Gastroesophageal sphincter (tissue), 4 donors: ENCODE measurements at regions not wholly inside any gene's neighbourhood (a gene's known extent, or its start where the extent isn't known, plus 50 kb on each side); places are given as distances from the start of the nearest gene placed in this dataset.
"Not testable (repeated sequence)": the region's sequence is repeated elsewhere in the genome, so short reads cannot be mapped to it uniquely, and the experiment has no call there.

Experiments used
- ATAC-seq: fragments of 150-250 bp; one replicate; pipeline ENCODE4 v1.9.1; 2016; ENCODE audit warnings: mild to moderate bottlenecking, moderate library complexity
- H3K27ac ChIP-seq, 4 donors: fragments of 200-600 bp; sonication (generic) in 3 of 4; 1 replicate in 3 of 4; 2 replicates in 1 of 4; pipeline ENCODE4 v1.5.1; 2016 to 2019
- H3K27me3 ChIP-seq: fragments of 200-600 bp; sonication (generic); one replicate; pipeline ENCODE4 v1.5.1; 2019
- H3K36me3 ChIP-seq, 2 donors: fragments of 200-600 bp; sonication (generic); one replicate each; pipeline ENCODE4 v1.5.1; 2019; ENCODE audit warnings: control low read depth in 1 of 2
- H3K4me1 ChIP-seq, 3 donors: fragments of 200-600 bp; sonication (generic); 1 replicate in 2 of 3; 2 replicates in 1 of 3; pipeline ENCODE4 v1.5.1; 2016 to 2019; ENCODE audit warnings: control low read depth in 2 of 3
- H3K4me3 ChIP-seq, 2 donors: fragments of 200-600 bp; sonication (generic); one replicate each; pipeline ENCODE4 v1.5.1; 2019; ENCODE audit warnings: mild to moderate bottlenecking in 1 of 2, moderate library complexity in 1 of 2
- H3K9me3 ChIP-seq, 3 donors: fragments of 200-600 bp; sonication (generic); one replicate each; pipeline ENCODE4 v1.5.1; 2017 to 2019; ENCODE audit warnings: control low read depth in 2 of 3
- CTCF ChIP-seq, 4 experiments: fragments of 200-600 bp in 2 of 4; fragments of 450-650 bp in 2 of 4; sonication (generic) in 1 of 4; IDR thresholded peaks; one replicate each; pipeline ENCODE4 v1.5.1; 2017 to 2019; ENCODE audit warnings: antibody characterized with exemption in 4 of 4, mild to moderate bottlenecking in 2 of 4, moderate library complexity in 2 of 4
- EP300 ChIP-seq: sonication (generic); formaldehyde crosslinking; IDR thresholded peaks from one replicate; pipeline ENCODE4 v1.6.1; 2017; ENCODE audit warnings: antibody characterized with exemption, mild to moderate bottlenecking
- POLR2A ChIP-seq, 2 donors: fragments of 450-650 bp; IDR thresholded peaks; one replicate each; pipeline ENCODE4 v1.6.1; 2017; ENCODE audit warnings: antibody characterized with exemption in 2 of 2, mild to moderate bottlenecking in 2 of 2, moderate library complexity in 1 of 2
- POLR2AphosphoS5 ChIP-seq: sonication (generic); formaldehyde crosslinking; IDR thresholded peaks from one replicate; pipeline ENCODE4 v1.6.1; 2017; ENCODE audit warnings: antibody characterized with exemption
- WGBS, 2 donors: methylation state at CpG; one replicate each; pipeline ENCODE4 v1.1.5; 2018; ENCODE audit warnings: low coverage in 1 of 2; 5-methylcytosine and 5-hydroxymethylcytosine counted together

- H3K36me3 ChIP-seq = no peaks in the 10 kb centered on the region
- no peak for ATAC-seq
- TF ChIP-seq CTCF (IDR thresholded peaks at IDR 0.05) (no peak), POLR2A (IDR thresholded peaks at IDR 0.05) (no peak), EP300 (no peak), POLR2AphosphoS5 (no peak)
- H3K4me1 ChIP-seq = peaks cover 0 to 7% (median 0%) of the 10 kb centered on the region in 3 donors
- no peak overlapping the region for H3K27ac ChIP-seq
- H3K4me3 ChIP-seq = no peak overlapping the region
- H3K9me3 ChIP-seq = no peaks in the 10 kb centered on the region
- 67 to 73% methylated on average over 3 of the region's 3 CpGs for WGBS, 2 donors
- no peaks in the 10 kb centered on the region for H3K27me3 ChIP-seq
These were observed 113.5 kb downstream of the AHR start for GRCh38 chr7:17411922-17412321.

GRCh38 chr7:17412883-17413282 lies 114.4 kb downstream of the AHR start:
- Histone ChIP-seq H3K9me3 (no peaks in the 10 kb centered on the region), H3K36me3 (no peaks in the 10 kb centered on the region), H3K27me3 (no peaks in the 10 kb centered on the region), H3K4me3 (no peak overlapping the region), H3K27ac (no peak overlapping the region), H3K4me1 (peaks cover 0 to 7% (median 0%) of the 10 kb centered on the region in 3 donors)
- no CpG with 5 or more reads among the region's 1 CpG for WGBS, 2 donors
- ATAC-seq = no peak
- TF ChIP-seq CTCF (IDR thresholded peaks at IDR 0.05) (no peak), POLR2AphosphoS5 (no peak), POLR2A (IDR thresholded peaks at IDR 0.05) (no peak), EP300 (no peak)

GRCh38 chr7:17415955-17416354 lies 117.5 kb downstream of the AHR start:
- no peaks in the 10 kb centered on the region for H3K36me3 ChIP-seq
- WGBS, 2 donors = 100% methylated on average over 1 to 2 of the region's 2 CpGs
- no peak for TF ChIP-seq CTCF (IDR thresholded peaks at IDR 0.05)
- no peak for TF ChIP-seq EP300
- H3K4me1 ChIP-seq = no peaks in the 10 kb centered on the region
- H3K27me3 ChIP-seq = no peaks in the 10 kb centered on the region
- no peak overlapping the region for H3K27ac ChIP-seq
- no peaks in the 10 kb centered on the region for H3K9me3 ChIP-seq
- H3K4me3 ChIP-seq = no peak overlapping the region
- ATAC-seq = no peak

GRCh38 chr7:17420308-17421015 lies 122.0 kb downstream of the AHR start:
- not testable (repeated sequence) for H3K27ac ChIP-seq, H3K36me3 ChIP-seq

GRCh38 chr7:17421941-17422340 lies 123.5 kb downstream of the AHR start:
- Histone ChIP-seq H3K36me3 (no peaks in the 10 kb centered on the region), H3K27ac (no peak overlapping the region), H3K4me3 (no peak overlapping the region), H3K4me1 (no peaks in the 10 kb centered on the region), H3K27me3 (no peaks in the 10 kb centered on the region), H3K9me3 (no peaks in the 10 kb centered on the region)
- no peak for TF ChIP-seq CTCF (IDR thresholded peaks at IDR 0.05)
- TF ChIP-seq POLR2AphosphoS5 = no peak
- TF ChIP-seq EP300 = no peak
- TF ChIP-seq POLR2A (IDR thresholded peaks at IDR 0.05) = no peak
- WGBS, 2 donors = 70 to 80% methylated on average over 4 of the region's 4 CpGs
- no peak for ATAC-seq

More at GRCh38 chr7:17420308-17421015, 122.0 kb downstream of the AHR start:
- 63 to 92% methylated on average over 3 to 4 of the region's 7 CpGs for WGBS, 2 donors
- H3K9me3 ChIP-seq, H3K4me1 ChIP-seq, H3K4me3 ChIP-seq, H3K27me3 ChIP-seq, ATAC-seq: not testable (repeated sequence)
